ENCODE measurements at regions not wholly inside any gene's neighbourhood (a gene's known extent, or its start where the extent isn't known, plus 50 kb on each side); places are given as distances from the start of the nearest gene placed in this dataset.

DNA sequence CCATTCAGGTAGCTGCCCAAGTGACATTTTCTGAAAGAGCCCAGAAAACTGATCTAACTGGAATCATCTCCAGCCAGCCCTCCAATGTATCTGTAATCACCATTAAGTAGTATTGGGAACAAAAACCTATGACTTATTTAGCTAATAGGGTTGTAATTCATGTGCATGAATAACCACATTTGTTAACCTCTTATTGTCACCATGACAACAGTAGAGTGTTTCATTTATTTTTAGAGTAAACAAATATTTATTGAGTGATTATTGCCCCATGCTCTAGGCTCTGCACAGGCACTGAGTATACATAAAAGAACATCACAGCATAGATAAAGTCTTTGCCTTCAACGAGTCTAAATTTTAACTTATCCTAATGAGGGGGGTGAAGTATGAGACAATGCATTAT lies 265.4 kb upstream of the UBE2E3 start:
- Histone ChIP-seq H3K27ac (ENCODE audit: insufficient read length, low read depth, low read length) (no peak overlapping the region), H3K18ac (ENCODE audit: insufficient read length, low read depth, low read length) (no peak overlapping the region), H4K5ac (ENCODE audit: insufficient read length, low read depth, low read length) (no peak overlapping the region), H2BK12ac (ENCODE audit: insufficient read length, low read depth, low read length) (no peak overlapping the region), H2BK20ac (ENCODE audit: low read depth, low read length, poor library complexity, severe bottlenecking) (no peak overlapping the region), H3K56ac (ENCODE audit: insufficient read length, low read depth, low read length) (no peak overlapping the region), H2AK5ac (ENCODE audit: insufficient read length, low read length) (no peak overlapping the region), H2BK15ac (ENCODE audit: low read depth, low read length) (no peak overlapping the region), H3K9ac (ENCODE audit: extremely low read depth, insufficient read length, low read length) (no peak overlapping the region), H4K8ac (replicated peaks; ENCODE audit: insufficient read length, low read depth, low read length) (no peak overlapping the region), H3K79me1 (ENCODE audit: insufficient read depth, low read depth, low read length, poor library complexity, severe bottlenecking) (no peaks in the 10 kb centered on the region), H3K14ac (ENCODE audit: insufficient read depth, low read length) (no peak overlapping the region), H3T11ph (ENCODE audit: low read length) (no peak overlapping the region), H3K4me2 (ENCODE audit: insufficient read depth, insufficient read length, low read length) (no peak overlapping the region), H2AFZ (ENCODE audit: low read length) (no peak overlapping the region), H2BK120ac (ENCODE audit: low read depth, low read length, poor library complexity, severe bottlenecking) (no peak overlapping the region), H3K23ac (ENCODE audit: insufficient read length, low read depth, low read length) (no peak overlapping the region), H3K23me2 (ENCODE audit: insufficient read length, low read depth, low read length, poor library complexity, severe bottlenecking) (no peaks in the 10 kb centered on the region), H3K79me2 (ENCODE audit: insufficient read depth, low read length) (no peaks in the 10 kb centered on the region), H3K4ac (ENCODE audit: low read depth, low read length) (no peak overlapping the region), H3K9me3 (ENCODE audit: control insufficient read depth, low read depth, low read length) (no peaks in the 10 kb centered on the region), H4K20me1 (ENCODE audit: control insufficient read depth, insufficient read depth, insufficient read length) (no peaks in the 10 kb centered on the region), H3K27me3 (ENCODE audit: insufficient read depth, low read length) (no peaks in the 10 kb centered on the region), H2BK5ac (ENCODE audit: insufficient read length, low read length) (no peak overlapping the region), H4K91ac (ENCODE audit: insufficient read length, low read depth, low read length) (no peak overlapping the region), H3K4me1 (ENCODE audit: insufficient read depth, low read length) (no peaks in the 10 kb centered on the region)
- no CpG with 5 or more reads among the region's 1 CpG for WGBS (ENCODE audit: extremely low coverage, insufficient read length, low lambda C conversion rate)
- H3K4me3 Mint-ChIP-seq = no peak overlapping the region
- no peak for DNase-seq
- peaks cover 10 to 13% of the 10 kb centered on the region in 2 experiments; a peak in 3 of 5 replicates for H3K9me3 Mint-ChIP-seq
- TF ChIP-seq, protein P1, sequence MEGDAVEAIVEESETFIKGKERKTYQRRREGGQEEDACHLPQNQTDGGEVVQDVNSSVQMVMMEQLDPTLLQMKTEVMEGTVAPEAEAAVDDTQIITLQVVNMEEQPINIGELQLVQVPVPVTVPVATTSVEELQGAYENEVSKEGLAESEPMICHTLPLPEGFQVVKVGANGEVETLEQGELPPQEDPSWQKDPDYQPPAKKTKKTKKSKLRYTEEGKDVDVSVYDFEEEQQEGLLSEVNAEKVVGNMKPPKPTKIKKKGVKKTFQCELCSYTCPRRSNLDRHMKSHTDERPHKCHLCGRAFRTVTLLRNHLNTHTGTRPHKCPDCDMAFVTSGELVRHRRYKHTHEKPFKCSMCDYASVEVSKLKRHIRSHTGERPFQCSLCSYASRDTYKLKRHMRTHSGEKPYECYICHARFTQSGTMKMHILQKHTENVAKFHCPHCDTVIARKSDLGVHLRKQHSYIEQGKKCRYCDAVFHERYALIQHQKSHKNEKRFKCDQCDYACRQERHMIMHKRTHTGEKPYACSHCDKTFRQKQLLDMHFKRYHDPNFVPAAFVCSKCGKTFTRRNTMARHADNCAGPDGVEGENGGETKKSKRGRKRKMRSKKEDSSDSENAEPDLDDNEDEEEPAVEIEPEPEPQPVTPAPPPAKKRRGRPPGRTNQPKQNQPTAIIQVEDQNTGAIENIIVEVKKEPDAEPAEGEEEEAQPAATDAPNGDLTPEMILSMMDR (conservative IDR thresholded peaks at IDR 0.05) = no peak
- H3K27me3 Mint-ChIP-seq (ENCODE audit: low read depth) = no peaks in the 10 kb centered on the region
- H3K36me3 Mint-ChIP-seq (ENCODE audit: insufficient read depth in 1 of 3, low read depth in 3 of 3) = peaks cover 0 to 9% (median 1%) of the 10 kb centered on the region in 3 experiments; a peak in 3 of 7 replicates
- no peak overlapping the region for H3K27ac Mint-ChIP-seq
- H3K4me1 Mint-ChIP-seq = no peaks in the 10 kb centered on the region

Measured in H9 (cell line).